Endodermal cell (in vitro differentiated cells): ENCODE measurements at regions not wholly inside any gene's neighbourhood (a gene's known extent, or its start where the extent isn't known, plus 50 kb on each side); places are given as distances from the start of the nearest gene placed in this dataset.

Experiments used
- DNase-seq: peaks from one replicate; pipeline ENCODE4 v3.0.0-alpha.2; 2017
- H3K27ac ChIP-seq: 2 replicates; pipeline ENCODE4 v1.5.1; 2013; ENCODE audit warnings: mild to moderate bottlenecking, low read depth, low read length, moderate library complexity
- H3K27me3 ChIP-seq: 2 replicates; pipeline ENCODE4 v1.6.1; 2013; ENCODE audit warnings: mild to moderate bottlenecking, low read length, moderate library complexity; ENCODE audit not compliant: insufficient read depth, control insufficient read depth, poor library complexity, severe bottlenecking
- H3K36me3 ChIP-seq: 2 replicates; pipeline ENCODE4 v1.7.0; 2013; ENCODE audit warnings: mild to moderate bottlenecking, low read length, moderate library complexity; ENCODE audit not compliant: control insufficient read depth, insufficient read depth
- H3K4me1 ChIP-seq: one replicate; pipeline ENCODE4 v1.7.0; 2013; ENCODE audit warnings: low read length; ENCODE audit not compliant: control insufficient read depth, insufficient read depth
- H3K4me3 ChIP-seq: 2 replicates; pipeline ENCODE4 v1.5.1; 2013; ENCODE audit warnings: mild to moderate bottlenecking, low read length, moderate library complexity
- H3K9ac ChIP-seq: 2 replicates; pipeline ENCODE4 v1.6.1; 2013; ENCODE audit warnings: mild to moderate bottlenecking, low read length, moderate library complexity; ENCODE audit not compliant: poor library complexity, severe bottlenecking; ENCODE audit errors: extremely low read depth
- H3K9me3 ChIP-seq: 2 replicates; pipeline ENCODE4 v1.6.1; 2013; ENCODE audit warnings: mild to moderate bottlenecking, low read length, moderate library complexity; ENCODE audit not compliant: control insufficient read depth
- H3K27ac Mint-ChIP-seq: 2 replicates; pipeline ENCODE4 v1.8.0; 2020; ENCODE audit warnings: mixed read lengths
- H3K27me3 Mint-ChIP-seq: 2 replicates; pipeline ENCODE4 v1.8.0; 2021; ENCODE audit warnings: mild to moderate bottlenecking, mixed read lengths; ENCODE audit not compliant: insufficient read depth
- H3K36me3 Mint-ChIP-seq: 2 replicates; pipeline ENCODE4 v1.8.0; 2020; ENCODE audit warnings: low read depth, mixed read lengths
- H3K4me1 Mint-ChIP-seq: 2 replicates; pipeline ENCODE4 v1.8.0; 2020; ENCODE audit warnings: mixed read lengths
- H3K4me3 Mint-ChIP-seq: 2 replicates; pipeline ENCODE4 v1.8.0; 2020; ENCODE audit warnings: mild to moderate bottlenecking, moderate library complexity, mixed read lengths
- H3K9me3 Mint-ChIP-seq: 2 replicates; pipeline ENCODE4 v1.8.0; 2020; ENCODE audit warnings: mild to moderate bottlenecking, mixed read lengths
- WGBS, 2 experiments: methylation state at CpG; one replicate each; pipeline versions ENCODE4 v1.1.5 to v1.1.7; 2013; ENCODE audit warnings: missing lambda C conversion rate in 2 of 2, mixed read lengths in 1 of 2; ENCODE audit not compliant: insufficient coverage in 1 of 2, insufficient read length in 1 of 2; 5-methylcytosine and 5-hydroxymethylcytosine counted together
- TF ChIP-seq, protein P1 (sequence below): fragments of 200-600 bp; sonication (generic); conservative IDR thresholded peaks from 2 replicates; pipeline ENCODE4 v1.5.0; 2021; ENCODE audit warnings: antibody characterized with exemption, mild to moderate bottlenecking

DNA sequence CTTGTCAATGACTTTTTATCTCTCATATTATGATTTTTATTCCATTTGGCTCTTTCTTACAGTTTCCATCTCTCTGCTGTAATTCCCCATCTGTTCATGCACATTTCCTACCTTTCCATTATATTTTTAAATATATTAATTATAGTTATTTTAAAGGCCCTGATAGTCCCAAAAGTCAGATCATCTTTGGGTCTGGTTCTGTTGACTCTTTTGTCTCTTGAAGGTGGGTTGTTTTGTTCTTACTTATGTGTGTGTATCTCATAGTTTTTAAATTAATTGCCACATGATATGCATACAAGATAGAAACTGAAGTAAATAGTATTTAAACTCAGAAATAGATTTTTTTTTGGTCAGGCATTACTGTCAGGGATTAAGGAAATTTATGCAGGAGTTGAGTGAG lies 178.0 kb upstream of the AJAP1 start:
- DNase-seq, result no peak
- Mint-ChIP-seq H3K27ac (no peak overlapping the region), H3K27me3 (peaks cover 7% of the 10 kb centered on the region), H3K4me3 (no peak overlapping the region), H3K9me3 (peaks cover 42% of the 10 kb centered on the region), H3K36me3 (no peaks in the 10 kb centered on the region), H3K4me1 (peaks cover 6% of the 10 kb centered on the region)
- H3K4me3 ChIP-seq, result no peak overlapping the region
- H3K27me3 ChIP-seq, result no peaks in the 10 kb centered on the region
- H3K9me3 ChIP-seq, result peaks cover 30% of the 10 kb centered on the region
- no peak overlapping the region for H3K9ac ChIP-seq
- H3K4me1 ChIP-seq, result no peaks in the 10 kb centered on the region
- TF ChIP-seq, protein P1, sequence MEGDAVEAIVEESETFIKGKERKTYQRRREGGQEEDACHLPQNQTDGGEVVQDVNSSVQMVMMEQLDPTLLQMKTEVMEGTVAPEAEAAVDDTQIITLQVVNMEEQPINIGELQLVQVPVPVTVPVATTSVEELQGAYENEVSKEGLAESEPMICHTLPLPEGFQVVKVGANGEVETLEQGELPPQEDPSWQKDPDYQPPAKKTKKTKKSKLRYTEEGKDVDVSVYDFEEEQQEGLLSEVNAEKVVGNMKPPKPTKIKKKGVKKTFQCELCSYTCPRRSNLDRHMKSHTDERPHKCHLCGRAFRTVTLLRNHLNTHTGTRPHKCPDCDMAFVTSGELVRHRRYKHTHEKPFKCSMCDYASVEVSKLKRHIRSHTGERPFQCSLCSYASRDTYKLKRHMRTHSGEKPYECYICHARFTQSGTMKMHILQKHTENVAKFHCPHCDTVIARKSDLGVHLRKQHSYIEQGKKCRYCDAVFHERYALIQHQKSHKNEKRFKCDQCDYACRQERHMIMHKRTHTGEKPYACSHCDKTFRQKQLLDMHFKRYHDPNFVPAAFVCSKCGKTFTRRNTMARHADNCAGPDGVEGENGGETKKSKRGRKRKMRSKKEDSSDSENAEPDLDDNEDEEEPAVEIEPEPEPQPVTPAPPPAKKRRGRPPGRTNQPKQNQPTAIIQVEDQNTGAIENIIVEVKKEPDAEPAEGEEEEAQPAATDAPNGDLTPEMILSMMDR, result no peak
- no peak overlapping the region for H3K27ac ChIP-seq
- H3K36me3 ChIP-seq, result no peaks in the 10 kb centered on the region

DNA sequence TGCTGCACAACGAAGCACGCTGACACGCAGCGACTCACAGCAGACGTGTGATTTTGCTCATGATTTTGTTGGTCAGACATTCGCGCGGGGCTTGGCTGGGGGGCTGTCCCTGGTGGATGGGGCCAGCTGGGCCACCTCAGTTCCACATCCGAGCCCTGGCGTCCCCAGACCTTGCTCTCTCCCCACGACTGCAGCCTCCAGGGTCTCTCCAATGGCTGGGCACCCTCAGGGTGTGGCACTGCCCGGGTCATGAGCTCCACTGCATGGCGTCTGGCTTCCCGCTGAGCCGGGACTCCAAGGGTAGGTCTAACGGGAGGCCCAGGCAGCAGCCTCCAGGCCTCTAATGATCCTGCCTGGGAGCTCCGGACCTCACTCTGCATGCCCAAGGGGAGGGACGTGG lies 173.0 kb upstream of the AJAP1 start:
- H3K27ac ChIP-seq, result no peak overlapping the region
- H3K9me3 ChIP-seq, result peaks cover 19% of the 10 kb centered on the region
- no peaks in the 10 kb centered on the region for H3K27me3 ChIP-seq
- H3K4me3 ChIP-seq, result no peak overlapping the region
- Mint-ChIP-seq H3K27me3 (no peaks in the 10 kb centered on the region), H3K4me3 (no peak overlapping the region), H3K4me1 (peaks cover 6% of the 10 kb centered on the region), H3K27ac (no peak overlapping the region), H3K9me3 (peaks cover 19% of the 10 kb centered on the region), H3K36me3 (no peaks in the 10 kb centered on the region)
- H3K4me1 ChIP-seq, result no peaks in the 10 kb centered on the region
- TF ChIP-seq, protein P1, result no peak
- H3K9ac ChIP-seq, result no peak overlapping the region
- no peaks in the 10 kb centered on the region for H3K36me3 ChIP-seq
- DNase-seq, result no peak
- 93 to 94% methylated on average over 16 to 18 of the region's 18 CpGs for WGBS, 2 experiments

DNA sequence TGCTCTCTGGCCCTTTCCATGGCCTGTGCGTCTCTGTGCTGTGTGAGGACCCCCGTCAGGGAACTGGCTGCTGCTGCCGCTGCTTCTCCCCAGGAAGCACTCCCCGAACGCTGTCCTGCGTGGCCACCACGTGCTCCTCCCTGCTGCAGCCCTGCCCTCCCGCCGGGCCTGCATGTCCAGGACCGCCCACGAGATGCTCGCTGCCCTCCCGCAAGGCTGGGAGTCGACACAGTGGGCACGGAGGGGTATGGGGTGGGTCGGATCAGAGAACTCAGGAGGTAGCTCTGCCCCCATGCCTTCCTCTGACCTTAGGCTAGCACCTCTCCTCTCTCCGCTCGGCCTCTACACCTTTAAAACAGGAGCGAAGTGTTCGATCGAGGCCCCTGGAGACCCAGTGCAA lies 171.9 kb upstream of the AJAP1 start:
- Histone ChIP-seq H3K9me3 (peaks cover 9% of the 10 kb centered on the region), H3K4me3 (no peak overlapping the region), H3K27ac (no peak overlapping the region), H3K4me1 (no peaks in the 10 kb centered on the region), H3K9ac (no peak overlapping the region), H3K27me3 (no peaks in the 10 kb centered on the region), H3K36me3 (no peaks in the 10 kb centered on the region)
- no peaks in the 10 kb centered on the region for H3K36me3 Mint-ChIP-seq
- H3K4me1 Mint-ChIP-seq, result peaks cover 6% of the 10 kb centered on the region
- TF ChIP-seq, protein P1, result no peak
- no peak for DNase-seq
- H3K27me3 Mint-ChIP-seq, result no peaks in the 10 kb centered on the region
- H3K4me3 Mint-ChIP-seq, result no peak overlapping the region
- 83 to 94% methylated on average over 12 to 21 of the region's 21 CpGs for WGBS, 2 experiments
- H3K9me3 Mint-ChIP-seq, result peaks cover 8% of the 10 kb centered on the region
- H3K27ac Mint-ChIP-seq, result no peak overlapping the region
